GM23338 (cell line): ENCODE measurements at regions not wholly inside any gene's neighbourhood (a gene's known extent, or its start where the extent isn't known, plus 50 kb on each side); places are given as distances from the start of the nearest gene placed in this dataset.

Source experiments
- CREB1 ChIP-seq: fragments of 250-450 bp; sonication (Bioruptor Pico); IDR thresholded peaks from 2 replicates; pipeline ENCODE4 v1.5.0; 2020; ENCODE audit warnings: low read depth, mild to moderate bottlenecking, moderate library complexity
- CTCF ChIP-seq, 2 experiments: fragments of 200-600 bp in 1 of 2; sonication (generic) in 1 of 2; conservative IDR thresholded peaks; 2 replicates each; pipeline versions ENCODE4 v1.5.1 to v1.6.1; 2016 to 2017; ENCODE audit warnings: antibody characterized with exemption in 2 of 2, low read depth in 2 of 2, mild to moderate bottlenecking in 2 of 2, moderate library complexity in 1 of 2
- EZH2 ChIP-seq: fragments of 200-600 bp; sonication (generic); IDR thresholded peaks from one replicate; pipeline ENCODE4 v1.8.0; 2017; ENCODE audit warnings: antibody characterized with exemption, mild to moderate bottlenecking, low read depth; ENCODE audit not compliant: unreplicated experiment

- no peak for TF ChIP-seq EZH2
- no peak for TF ChIP-seq CTCF (conservative IDR thresholded peaks at IDR 0.05; ENCODE audit: low read depth in 2 of 2)
- TF ChIP-seq CREB1: no peak
Measured at GRCh38 chr15:31457161-31457560, 130.5 kb downstream of the KLF13 start.
